GM23338 (cell line): ENCODE measurements at regions not wholly inside any gene's neighbourhood (a gene's known extent, or its start where the extent isn't known, plus 50 kb on each side); places are given as distances from the start of the nearest gene placed in this dataset.

Experiments
- ATAC-seq: fragments of 200-7000 bp; cut with Tn5 transposase; 3 replicates; pipeline ENCODE4 v1.9.1; 2020
- DNase-seq: peaks from one replicate; pipeline ENCODE4 v3.0.0-alpha.2; 2015; ENCODE audit warnings: low spot score
- H2AFZ ChIP-seq: fragments of 200-600 bp; sonication (generic); 2 replicates; pipeline ENCODE4 v1.8.0; 2016; ENCODE audit warnings: antibody characterized with exemption, mild to moderate bottlenecking, moderate library complexity
- H3F3A ChIP-seq: fragments of 200-600 bp; sonication (generic); replicated peaks from 2 replicates; pipeline ENCODE4 v1.8.0; 2017; ENCODE audit warnings: antibody characterized with exemption, mixed run types, low read depth
- H3K27ac ChIP-seq: fragments of 200-600 bp; sonication (generic); 2 replicates; pipeline ENCODE4 v1.6.1; 2016; ENCODE audit warnings: low read depth
- H3K27me3 ChIP-seq: fragments of 200-600 bp; sonication (generic); 2 replicates; pipeline ENCODE4 v1.8.0; 2016; ENCODE audit warnings: mild to moderate bottlenecking, mixed run types, moderate library complexity; ENCODE audit not compliant: insufficient read depth
- H3K36me3 ChIP-seq: fragments of 200-600 bp; sonication (generic); 2 replicates; pipeline ENCODE4 v1.8.0; 2016; ENCODE audit warnings: mild to moderate bottlenecking; ENCODE audit not compliant: insufficient read depth
- H3K4me1 ChIP-seq: fragments of 200-600 bp; sonication (generic); 2 replicates; pipeline ENCODE4 v1.8.0; 2016; ENCODE audit warnings: mild to moderate bottlenecking, moderate library complexity; ENCODE audit not compliant: insufficient read depth
- H3K4me2 ChIP-seq: fragments of 200-600 bp; sonication (generic); 2 replicates; pipeline ENCODE4 v1.7.1; 2017; ENCODE audit warnings: mixed run types
- H3K4me3 ChIP-seq: fragments of 200-600 bp; sonication (generic); 2 replicates; pipeline ENCODE4 v1.6.1; 2016; ENCODE audit warnings: mixed run types
- H3K79me2 ChIP-seq: fragments of 200-600 bp; sonication (generic); replicated peaks from 2 replicates; pipeline ENCODE4 v1.8.0; 2017; ENCODE audit warnings: mild to moderate bottlenecking; ENCODE audit not compliant: insufficient read depth
- H3K9me2 ChIP-seq: fragments of 200-600 bp; sonication (generic); 2 replicates; pipeline ENCODE4 v1.8.0; 2017; ENCODE audit not compliant: insufficient read depth
- H4K20me1 ChIP-seq: fragments of 200-600 bp; sonication (generic); replicated peaks from 2 replicates; pipeline ENCODE4 v1.8.0; 2017; ENCODE audit warnings: mild to moderate bottlenecking; ENCODE audit not compliant: insufficient read depth
- H3K27ac Mint-ChIP-seq: 2 replicates; pipeline ENCODE4 v1.8.0; 2020; ENCODE audit warnings: inconsistent platforms, mild to moderate bottlenecking, moderate library complexity, mixed read lengths
- H3K27me3 Mint-ChIP-seq: 3 replicates; pipeline ENCODE4 v1.8.0; 2022; ENCODE audit warnings: low read depth, mild to moderate bottlenecking, moderate library complexity, mixed read lengths, inconsistent platforms; ENCODE audit not compliant: insufficient read depth, poor library complexity
- H3K36me3 Mint-ChIP-seq: 3 replicates; pipeline ENCODE4 v1.8.0; 2021; ENCODE audit warnings: low read depth, mild to moderate bottlenecking, inconsistent platforms, moderate library complexity, mixed read lengths
- H3K4me1 Mint-ChIP-seq: 3 replicates; pipeline ENCODE4 v1.8.0; 2020; ENCODE audit warnings: mild to moderate bottlenecking, inconsistent platforms, mixed read lengths
- H3K4me3 Mint-ChIP-seq: 3 replicates; pipeline ENCODE4 v1.8.0; 2021; ENCODE audit warnings: moderate library complexity, mild to moderate bottlenecking, inconsistent platforms, mixed read lengths
- H3K9me3 Mint-ChIP-seq: 3 replicates; pipeline ENCODE4 v1.8.0; 2020; ENCODE audit warnings: moderate library complexity, mild to moderate bottlenecking, inconsistent platforms, mixed read lengths
- CREB1 ChIP-seq: fragments of 250-450 bp; sonication (Bioruptor Pico); IDR thresholded peaks from 2 replicates; pipeline ENCODE4 v1.5.0; 2020; ENCODE audit warnings: low read depth, mild to moderate bottlenecking, moderate library complexity
- CTCF ChIP-seq, 2 experiments: fragments of 200-600 bp in 1 of 2; sonication (generic) in 1 of 2; conservative IDR thresholded peaks; 2 replicates each; pipeline versions ENCODE4 v1.5.1 to v1.6.1; 2016 to 2017; ENCODE audit warnings: antibody characterized with exemption in 2 of 2, low read depth in 2 of 2, mild to moderate bottlenecking in 2 of 2, moderate library complexity in 1 of 2
- EZH2 ChIP-seq: fragments of 200-600 bp; sonication (generic); IDR thresholded peaks from one replicate; pipeline ENCODE4 v1.8.0; 2017; ENCODE audit warnings: antibody characterized with exemption, mild to moderate bottlenecking, low read depth; ENCODE audit not compliant: unreplicated experiment
- EZH2phosphoT487 ChIP-seq: fragments of 200-600 bp; sonication (generic); IDR thresholded peaks from one replicate; pipeline ENCODE4 v1.8.1; 2018; ENCODE audit warnings: antibody characterized with exemption; ENCODE audit not compliant: unreplicated experiment
- JUNB ChIP-seq: IDR thresholded peaks from one replicate; pipeline ENCODE4 v1.6.1; 2016; ENCODE audit warnings: antibody characterized with exemption; ENCODE audit not compliant: unreplicated experiment
- NANOG ChIP-seq: IDR thresholded peaks from 2 replicates; pipeline ENCODE4 v1.6.1; 2016; ENCODE audit warnings: antibody characterized with exemption, borderline replicate concordance
- POLR2AphosphoS5 ChIP-seq: IDR thresholded peaks from 2 replicates; pipeline ENCODE4 v1.6.1; 2016; ENCODE audit warnings: antibody characterized with exemption, low read depth
- REST ChIP-seq: IDR thresholded peaks from one replicate; pipeline ENCODE4 v1.6.1; 2018; ENCODE audit warnings: antibody characterized with exemption; ENCODE audit not compliant: unreplicated experiment
- STAT1 ChIP-seq: IDR thresholded peaks from one replicate; pipeline ENCODE4 v1.6.1; 2016; ENCODE audit warnings: antibody characterized with exemption; ENCODE audit not compliant: unreplicated experiment
- ZNF114 ChIP-seq: fragments of 250-450 bp; sonication (Bioruptor Pico); IDR thresholded peaks from 2 replicates; pipeline ENCODE4 v1.5.0; 2020; ENCODE audit warnings: mild to moderate bottlenecking, moderate library complexity
- ZNF331 ChIP-seq: fragments of 250-450 bp; sonication (Bioruptor Pico); IDR thresholded peaks from 2 replicates; pipeline ENCODE4 v1.5.0; 2020; ENCODE audit warnings: low read depth, mild to moderate bottlenecking, moderate library complexity
- ZNF462 ChIP-seq: fragments of 250-450 bp; sonication (Bioruptor Pico); IDR thresholded peaks from 2 replicates; pipeline ENCODE4 v1.5.0; 2020; ENCODE audit warnings: mild to moderate bottlenecking, moderate library complexity
- TF ChIP-seq, protein P1 (sequence below): IDR thresholded peaks from 2 replicates; pipeline ENCODE4 v1.6.1; 2016; ENCODE audit warnings: antibody characterized with exemption

DNA sequence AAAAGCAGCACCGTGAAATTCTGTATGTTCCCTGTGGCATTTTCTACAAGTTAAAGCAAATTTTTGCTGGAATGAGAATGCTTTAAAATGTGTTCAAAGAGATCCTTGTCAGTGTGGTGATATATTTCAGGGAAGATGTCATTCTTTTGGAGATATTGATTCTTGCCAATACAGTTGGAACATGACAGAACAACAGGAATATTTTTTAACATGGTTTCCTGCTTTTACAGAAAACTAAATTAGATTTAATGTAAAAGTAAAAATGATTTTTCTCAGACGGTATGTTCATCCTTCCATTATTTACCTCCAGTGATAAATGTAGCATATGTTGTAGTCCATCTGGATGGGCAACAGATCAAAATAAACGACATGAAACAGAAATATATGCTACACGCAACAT is 474.8 kb downstream of the TMA16 start (continued):
- TF ChIP-seq, protein P1, sequence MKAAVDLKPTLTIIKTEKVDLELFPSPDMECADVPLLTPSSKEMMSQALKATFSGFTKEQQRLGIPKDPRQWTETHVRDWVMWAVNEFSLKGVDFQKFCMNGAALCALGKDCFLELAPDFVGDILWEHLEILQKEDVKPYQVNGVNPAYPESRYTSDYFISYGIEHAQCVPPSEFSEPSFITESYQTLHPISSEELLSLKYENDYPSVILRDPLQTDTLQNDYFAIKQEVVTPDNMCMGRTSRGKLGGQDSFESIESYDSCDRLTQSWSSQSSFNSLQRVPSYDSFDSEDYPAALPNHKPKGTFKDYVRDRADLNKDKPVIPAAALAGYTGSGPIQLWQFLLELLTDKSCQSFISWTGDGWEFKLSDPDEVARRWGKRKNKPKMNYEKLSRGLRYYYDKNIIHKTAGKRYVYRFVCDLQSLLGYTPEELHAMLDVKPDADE = no peak

DNA sequence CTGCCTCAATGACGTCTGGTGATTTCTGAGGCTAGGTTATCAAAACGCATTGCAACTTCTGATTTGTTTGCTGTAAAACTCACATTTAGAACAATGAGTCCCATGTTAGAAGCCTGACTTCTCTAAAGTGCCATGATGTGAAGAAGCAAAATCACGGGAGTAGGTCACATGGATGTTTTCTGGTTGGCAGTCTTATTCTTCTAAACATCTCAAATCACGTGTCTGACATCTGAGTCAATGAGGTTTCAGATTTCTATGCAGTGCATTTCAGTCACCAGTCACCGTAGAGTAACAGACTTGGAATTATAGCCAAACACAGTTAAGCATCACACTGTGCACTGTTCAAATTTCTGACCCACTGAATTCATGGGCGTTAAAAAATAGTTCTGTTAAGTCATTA is 482.1 kb downstream of the TMA16 start:
- Histone ChIP-seq H3F3A (no peaks in the 10 kb centered on the region), H3K4me2 (no peak overlapping the region), H3K4me1 (no peaks in the 10 kb centered on the region), H3K79me2 (no peaks in the 10 kb centered on the region), H3K4me3 (no peak overlapping the region), H3K36me3 (no peaks in the 10 kb centered on the region), H3K9me2 (no peaks in the 10 kb centered on the region), H3K27ac (no peak overlapping the region), H3K27me3 (no peaks in the 10 kb centered on the region), H4K20me1 (no peaks in the 10 kb centered on the region), H2AFZ (no peak overlapping the region)
- H3K27me3 Mint-ChIP-seq = no peaks in the 10 kb centered on the region
- no peak overlapping the region for H3K4me3 Mint-ChIP-seq
- ATAC-seq (no peak), DNase-seq (no peak)
- no peaks in the 10 kb centered on the region for H3K9me3 Mint-ChIP-seq
- H3K27ac Mint-ChIP-seq = no peak overlapping the region
- TF ChIP-seq, protein P1 = no peak
- TF ChIP-seq EZH2 (no peak), ZNF462 (CRISPR knock-in tag) (no peak), CTCF (conservative IDR thresholded peaks at IDR 0.05; ENCODE audit: low read depth in 2 of 2) (no peak), ZNF331 (CRISPR knock-in tag) (no peak), ZNF114 (CRISPR knock-in tag) (no peak), POLR2AphosphoS5 (no peak), EZH2phosphoT487 (no peak), NANOG (no peak), STAT1 (no peak), REST (no peak), JUNB (no peak), CREB1 (no peak)
- no peaks in the 10 kb centered on the region for H3K36me3 Mint-ChIP-seq
- H3K4me1 Mint-ChIP-seq = no peaks in the 10 kb centered on the region
